Activated gamma-delta T cell treated with Interleukin-2 at 50 U/mL for 16 hours (primary cell): ENCODE measurements at regions not wholly inside any gene's neighbourhood (a gene's known extent, or its start where the extent isn't known, plus 50 kb on each side); places are given as distances from the start of the nearest gene placed in this dataset.

Source experiments
- DNase-seq: peaks from one replicate; pipeline ENCODE4 v3.0.0-alpha.2; 2020

DNA sequence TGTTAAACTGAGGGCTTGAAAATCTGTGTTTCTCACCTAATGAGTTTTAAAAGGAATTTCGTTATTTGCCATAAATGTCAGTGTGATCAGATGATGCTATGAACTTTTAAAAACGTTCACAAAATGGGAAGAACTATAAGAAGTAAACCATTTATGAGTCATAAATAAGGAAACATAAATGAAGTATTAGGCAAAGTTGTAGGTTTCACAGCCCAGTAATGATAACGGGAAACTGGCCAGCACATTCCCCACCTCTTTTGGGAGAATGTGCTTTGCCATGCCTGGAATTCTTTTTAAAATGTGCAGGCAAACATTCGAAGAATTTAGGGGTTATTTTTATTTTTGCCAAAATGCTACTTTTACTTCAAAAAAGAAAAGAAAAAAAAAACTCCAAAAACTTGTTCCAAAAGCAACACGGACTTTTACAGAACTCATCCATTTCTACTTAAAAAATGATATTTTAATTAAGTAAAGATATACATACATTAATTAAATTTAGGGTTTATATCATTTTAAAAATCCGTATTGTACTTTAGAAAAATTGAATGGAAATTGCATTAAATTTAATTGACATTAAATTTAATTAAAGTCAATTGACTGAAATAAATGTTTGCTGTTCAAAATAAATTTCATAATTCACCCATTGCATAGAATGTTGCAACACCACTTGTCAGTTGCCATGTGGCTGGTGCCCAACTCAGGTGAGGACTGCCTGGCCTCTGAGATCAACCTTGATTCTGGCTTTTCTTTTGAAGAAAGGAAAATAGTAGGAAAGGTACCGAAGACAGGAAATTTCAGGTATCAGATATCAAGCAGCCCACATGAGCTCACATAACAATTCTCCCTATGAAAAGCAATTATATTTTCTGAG lies 1198.5 kb downstream of the EFNB2 start:
- DNase-seq = no peak

DNA sequence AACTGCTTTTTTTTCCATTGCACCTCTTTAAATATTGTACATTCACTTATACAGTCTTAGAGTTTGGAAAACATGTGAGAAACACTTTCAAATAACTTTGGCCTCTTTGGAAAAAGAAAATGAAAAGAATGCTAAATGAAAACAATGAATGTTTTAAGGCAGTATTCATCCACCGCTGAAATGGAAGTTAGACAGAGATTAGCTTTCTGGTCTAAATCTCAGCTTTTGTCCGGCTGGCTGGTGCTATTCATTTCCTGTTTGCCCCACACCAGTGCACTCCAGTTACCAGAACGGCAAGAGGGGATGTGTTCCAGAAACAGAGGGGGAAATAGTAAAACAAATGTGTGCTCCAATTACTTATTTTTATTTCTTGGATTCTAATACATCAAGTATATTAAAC lies 1201.3 kb downstream of the EFNB2 start:
- no peak for DNase-seq

DNA sequence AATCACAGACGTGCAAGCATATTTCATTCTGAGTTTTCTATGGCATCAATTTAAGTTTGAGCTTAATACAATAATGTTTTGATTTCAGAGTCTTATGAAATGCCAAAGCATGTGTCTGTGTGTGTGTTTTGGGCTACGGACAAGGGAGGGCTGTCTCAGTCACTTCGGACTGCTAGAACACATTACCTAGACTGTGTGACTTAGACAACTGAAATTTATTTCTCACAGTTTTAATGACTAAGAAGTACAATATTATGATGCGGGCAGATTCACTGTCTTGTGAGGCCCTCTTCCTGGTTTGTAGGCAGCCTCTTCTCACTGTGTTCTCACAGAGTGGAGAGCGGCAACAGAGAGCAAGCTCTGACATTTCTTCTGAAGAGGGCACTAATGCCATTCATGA lies 1202.0 kb downstream of the EFNB2 start:
- DNase-seq = no peak

DNA sequence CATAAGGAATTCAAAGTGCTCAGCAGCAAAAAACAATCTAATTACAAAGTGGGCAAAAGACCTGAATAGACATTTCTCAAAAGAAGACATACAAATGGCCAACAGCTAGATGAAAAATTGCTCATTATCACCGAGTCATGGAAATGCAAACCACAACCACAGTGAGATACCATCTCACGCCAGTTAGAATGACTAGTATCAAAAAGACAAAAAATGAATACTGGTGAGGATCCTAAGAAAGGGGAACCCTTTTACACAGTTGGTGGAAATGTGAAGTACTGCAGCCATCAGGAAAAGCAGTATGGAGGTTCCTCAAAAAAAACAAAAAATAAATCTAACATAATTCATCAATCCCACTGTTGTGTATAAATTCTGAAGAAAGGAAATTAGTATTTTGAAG lies 1206.1 kb downstream of the EFNB2 start:
- no peak for DNase-seq

DNA sequence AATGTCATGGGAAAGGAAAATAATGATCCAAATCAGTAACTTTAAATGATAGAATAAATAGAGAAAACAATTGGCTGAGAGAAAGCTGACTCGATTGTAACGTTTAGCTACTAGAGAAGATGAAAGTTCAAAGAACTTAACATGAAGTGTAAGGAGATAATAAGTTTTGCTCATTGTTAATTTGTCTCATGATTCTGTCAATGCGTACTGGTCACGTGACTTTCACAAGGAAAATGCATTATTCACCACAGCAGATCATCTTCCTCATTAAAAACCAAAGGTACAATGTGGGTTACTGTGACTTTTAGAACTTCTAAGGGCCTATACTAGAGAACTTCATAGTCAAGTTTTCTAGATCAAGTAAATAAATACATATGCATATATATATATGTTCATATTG lies 1207.2 kb downstream of the EFNB2 start:
- DNase-seq = no peak

DNA sequence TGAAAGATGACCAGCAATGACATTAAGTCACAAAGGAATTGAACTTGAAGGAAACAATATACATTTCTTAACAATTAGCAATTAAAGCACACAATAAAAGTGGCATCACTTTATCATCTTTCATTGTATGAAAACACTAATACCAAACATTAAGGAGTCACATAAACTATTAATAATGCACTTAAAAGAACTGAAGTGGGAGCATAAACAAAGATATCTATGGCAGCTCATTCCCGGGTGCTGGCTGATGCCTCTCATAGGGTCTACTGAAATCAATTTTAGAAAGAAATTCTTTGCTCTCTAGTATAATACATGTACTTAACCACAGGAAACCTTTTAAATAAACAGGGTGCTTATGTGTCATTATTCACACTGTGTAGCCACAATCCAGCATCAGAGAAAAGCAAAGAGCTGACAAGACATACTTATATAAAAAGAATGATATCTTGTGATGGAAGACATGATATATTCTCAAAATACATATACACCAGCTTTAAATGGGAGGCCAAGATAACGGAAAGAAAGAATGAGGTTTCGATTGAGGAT lies 1207.8 kb downstream of the EFNB2 start:
- no peak for DNase-seq

DNA sequence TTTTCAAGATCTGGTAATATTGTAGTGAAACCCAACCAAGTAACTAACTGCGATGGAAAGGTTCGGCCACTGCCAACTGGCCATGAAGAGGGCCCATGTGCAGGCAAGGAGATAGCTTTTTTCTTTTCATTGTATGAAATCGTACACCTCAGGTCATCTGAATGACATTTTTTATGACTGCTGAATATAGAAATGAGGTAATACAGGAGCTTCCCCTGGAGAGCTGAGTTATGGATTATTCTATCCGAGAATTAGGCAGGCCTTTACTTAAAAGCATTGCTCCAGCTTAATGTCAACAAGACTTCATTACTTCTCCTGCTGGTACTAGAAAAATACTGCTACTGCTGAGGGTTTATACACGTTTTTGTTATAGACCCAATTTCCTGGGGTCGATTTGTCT lies 1215.6 kb downstream of the EFNB2 start:
- no peak for DNase-seq

DNA sequence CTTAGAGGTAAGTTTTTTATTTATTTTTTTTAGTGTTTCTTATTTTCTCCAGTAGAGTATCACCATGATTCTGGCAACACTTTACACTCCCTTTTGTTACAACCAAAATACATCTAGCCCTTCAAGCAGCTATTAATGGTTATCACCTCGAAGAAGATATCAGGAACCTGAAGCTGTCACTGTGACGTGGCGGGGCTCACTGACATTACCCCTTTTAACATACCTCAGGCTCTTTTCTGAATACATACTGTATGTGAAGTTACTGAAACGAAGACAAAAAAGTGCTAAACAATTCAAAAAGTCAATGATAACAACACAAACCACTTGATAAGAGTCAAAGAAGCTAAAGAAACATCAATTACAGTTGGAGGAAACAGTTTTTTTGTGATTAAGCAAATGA lies 1218.7 kb downstream of the EFNB2 start:
- DNase-seq = no peak

DNA sequence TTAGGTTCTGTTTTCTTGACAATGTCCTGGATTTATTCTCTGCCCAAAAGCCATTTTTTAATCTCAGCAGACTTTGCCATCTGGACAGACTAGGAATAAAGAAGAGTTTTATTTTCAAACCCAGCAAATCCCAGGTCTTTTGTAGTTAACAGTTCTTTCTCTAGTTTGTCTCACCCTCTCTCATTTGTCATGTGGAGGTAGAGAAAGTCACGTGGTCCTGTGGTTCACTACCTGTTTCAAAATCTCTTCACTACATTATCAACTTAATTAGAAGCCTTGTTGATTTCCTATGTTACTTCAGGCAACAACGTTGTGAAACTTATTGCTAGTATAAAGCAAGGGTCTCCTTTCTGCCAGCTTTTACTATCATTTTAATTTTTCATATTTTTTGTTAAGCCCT lies 1222.6 kb downstream of the EFNB2 start:
- no peak for DNase-seq

DNA sequence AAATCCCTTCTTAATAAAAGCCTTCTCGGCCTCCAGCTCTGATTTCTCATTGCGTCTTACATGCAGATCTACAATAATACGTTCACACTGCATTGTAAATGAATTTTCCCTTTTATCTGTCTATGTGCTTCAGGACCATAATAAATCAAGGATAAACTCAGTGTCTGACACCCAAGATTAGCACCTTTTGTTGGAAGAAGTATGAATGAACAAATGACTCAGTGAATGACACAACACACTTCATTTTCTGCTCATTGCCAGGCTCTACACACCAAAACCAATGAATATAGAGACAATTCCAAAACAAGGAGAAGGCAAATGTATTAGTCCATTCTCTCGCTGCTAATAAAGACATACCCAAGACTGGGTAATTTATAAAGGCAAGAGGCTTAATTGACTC lies 1224.4 kb downstream of the EFNB2 start:
- DNase-seq = no peak

DNA sequence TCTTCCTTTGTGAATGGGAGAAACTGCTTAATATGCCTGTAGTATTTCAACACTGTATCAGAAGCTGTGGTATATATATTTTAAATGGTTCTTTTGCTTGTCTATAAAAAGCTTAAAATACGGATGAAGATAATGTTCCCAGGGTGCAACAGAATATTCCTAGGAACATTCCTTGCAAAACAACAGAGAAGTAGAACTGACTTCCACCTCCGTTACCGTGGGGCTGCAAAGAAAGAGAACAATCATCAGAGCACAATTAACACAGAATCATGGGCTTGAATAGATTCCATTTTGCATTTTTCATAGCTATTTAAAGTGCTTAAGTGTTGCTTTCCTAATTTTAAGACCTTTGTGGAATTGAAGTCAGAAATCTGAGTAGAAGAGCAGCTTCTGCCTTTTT lies 1227.7 kb downstream of the EFNB2 start:
- DNase-seq = no peak

DNA sequence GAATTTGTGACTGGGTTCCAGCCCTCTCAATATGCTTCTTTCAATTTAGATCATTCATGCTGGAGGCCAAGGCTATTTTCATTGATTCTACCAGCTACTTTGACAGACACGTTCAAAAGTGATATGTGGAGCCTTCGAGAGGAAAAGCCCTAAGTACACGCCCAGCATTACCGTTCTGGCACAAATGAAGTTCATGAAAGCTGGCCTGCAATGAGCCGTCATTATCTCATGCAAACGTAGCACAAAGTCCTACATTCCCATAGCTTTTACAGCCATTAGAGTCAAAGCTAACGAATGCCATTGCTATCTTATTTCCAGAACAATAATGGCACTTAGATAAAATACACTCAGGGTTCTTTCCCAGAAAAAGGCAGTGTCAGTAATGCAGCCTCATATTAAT lies 1237.6 kb downstream of the EFNB2 start:
- no peak for DNase-seq

DNA sequence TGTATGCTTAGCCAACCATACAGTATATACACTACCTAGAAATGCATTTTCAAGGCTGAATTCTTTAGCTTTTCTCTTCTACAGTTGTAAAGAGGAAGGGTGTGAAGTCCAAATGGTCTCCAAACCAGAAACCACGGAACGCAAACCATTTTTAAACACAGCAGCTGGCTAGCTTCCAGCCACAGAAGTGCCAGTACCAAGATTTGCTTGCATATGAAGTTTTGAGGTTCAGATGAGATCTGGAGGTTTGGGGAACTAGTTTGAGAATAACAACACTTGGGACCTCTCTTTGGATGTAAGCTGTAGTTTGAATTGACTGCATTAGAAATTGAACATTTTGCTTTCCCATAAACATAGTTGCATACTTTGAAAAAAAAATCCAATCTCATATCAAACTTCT lies 1243.5 kb downstream of the EFNB2 start:
- no peak for DNase-seq

DNA sequence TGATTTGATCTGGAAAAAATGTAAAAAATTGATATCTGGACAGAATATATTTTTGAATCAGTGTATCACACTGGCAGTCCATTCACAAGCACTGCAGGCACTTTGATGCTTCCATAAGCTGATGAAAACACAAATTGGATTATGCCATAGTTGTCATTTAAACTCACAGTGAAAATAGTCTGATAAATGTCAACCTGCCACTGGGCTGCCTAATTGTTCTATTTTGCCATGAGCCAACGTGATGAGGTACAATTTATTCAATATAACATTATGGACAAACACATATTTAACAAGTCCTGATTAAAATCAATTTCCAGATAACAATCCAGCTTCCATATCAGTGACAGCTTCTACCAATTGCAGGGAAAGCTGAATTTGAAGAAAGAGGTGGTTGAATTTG lies 1244.9 kb downstream of the EFNB2 start:
- DNase-seq = no peak

DNA sequence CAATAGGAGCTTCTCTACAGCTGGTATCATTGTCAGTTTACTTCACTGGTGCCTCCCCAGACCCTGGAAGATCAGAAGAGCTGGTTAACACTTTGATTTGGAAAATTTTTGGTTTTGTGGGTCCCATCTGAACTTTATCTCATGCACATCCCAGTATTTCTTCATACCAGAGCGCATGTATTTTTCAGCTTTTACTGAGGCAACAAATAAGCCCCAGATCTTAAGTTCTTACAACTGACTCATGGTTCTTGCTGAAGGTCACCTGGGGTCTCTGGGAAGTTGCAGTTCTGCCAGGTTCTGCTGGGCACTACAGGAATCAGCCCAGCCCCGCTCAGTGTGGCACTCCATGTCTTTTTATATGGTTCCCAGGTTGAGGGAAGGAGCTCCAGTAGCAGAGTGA lies 1249.9 kb downstream of the EFNB2 start:
- no peak for DNase-seq

DNA sequence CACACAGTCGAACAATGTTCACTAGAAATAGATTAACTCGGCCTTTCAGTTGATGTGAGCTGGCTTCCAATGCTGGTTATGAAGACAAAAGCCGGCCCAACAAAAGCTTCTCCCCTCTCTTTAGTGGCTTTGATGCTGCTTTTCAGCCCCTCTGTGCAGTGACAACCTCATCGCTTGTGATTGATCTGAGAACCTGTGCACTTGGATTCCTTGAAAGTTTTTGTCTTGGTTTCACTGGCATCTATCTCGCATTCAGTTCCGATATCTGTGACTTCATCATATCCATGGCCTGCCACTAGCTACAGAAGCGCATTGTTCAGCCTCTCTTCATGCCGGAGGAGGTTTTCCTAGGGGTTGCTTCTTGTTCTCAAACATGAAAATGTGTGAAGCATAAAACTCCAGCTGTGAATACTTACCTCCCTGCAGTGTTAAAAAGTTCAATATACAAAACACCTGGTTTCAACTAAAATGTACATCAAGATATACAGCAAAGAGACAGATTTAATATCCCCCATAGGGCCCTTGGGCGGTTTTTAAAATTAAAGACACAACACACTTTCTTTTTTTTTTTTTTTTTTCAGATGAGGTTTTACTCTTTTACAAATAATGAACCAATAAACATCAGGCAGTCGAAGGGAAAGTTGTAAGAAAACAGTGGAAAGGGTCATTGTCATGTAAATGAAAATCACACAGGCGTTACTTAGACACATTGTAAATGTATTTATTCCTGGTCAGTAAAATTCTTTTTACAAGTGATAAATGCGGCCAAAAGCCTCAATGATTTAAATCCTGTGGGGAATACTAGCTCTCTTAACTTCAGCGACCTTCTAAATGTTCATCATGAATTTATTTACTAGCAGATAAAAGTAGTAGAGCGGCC lies 1252.8 kb downstream of the EFNB2 start:
- DNase-seq = no peak

DNA sequence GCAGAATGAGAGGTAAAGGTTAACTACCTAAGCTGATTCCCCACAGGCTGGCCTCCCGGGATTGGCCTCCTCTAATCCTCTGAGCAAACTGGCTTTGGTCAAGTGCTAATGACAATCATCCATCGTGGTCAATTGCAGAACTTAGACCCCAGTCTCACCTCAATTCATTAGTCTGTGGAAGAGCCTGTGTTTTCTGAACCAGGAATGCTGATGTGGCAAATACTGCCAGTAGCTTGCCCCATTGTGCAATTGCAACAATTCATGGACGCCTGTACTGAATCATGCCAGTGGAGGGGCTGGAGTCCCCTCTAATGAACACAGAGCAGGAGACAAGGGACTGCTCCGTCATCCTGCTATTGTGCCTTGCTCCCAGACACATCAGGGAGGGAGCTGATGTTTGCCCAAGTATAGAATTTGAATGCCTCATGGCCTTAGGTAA lies 1256.5 kb downstream of the EFNB2 start:
- no peak for DNase-seq

DNA sequence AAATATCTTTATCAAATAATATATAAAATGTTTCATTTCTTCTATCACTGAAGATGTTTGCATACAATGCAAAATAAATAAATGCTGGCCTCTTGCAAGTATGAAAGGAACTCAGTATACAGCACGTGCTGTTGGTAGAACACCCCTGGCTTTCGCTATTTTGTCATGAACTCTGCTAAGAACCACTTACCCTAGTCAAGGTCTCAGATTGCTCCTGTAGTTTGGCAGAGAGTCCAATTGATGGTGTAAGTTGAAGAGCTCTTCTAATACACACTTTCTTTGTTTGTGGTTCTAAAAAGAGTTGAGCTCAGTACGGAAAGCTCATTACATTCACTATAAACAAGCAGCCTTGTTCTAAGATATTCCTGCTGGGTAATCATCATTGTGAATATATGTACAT lies 1258.9 kb downstream of the EFNB2 start:
- no peak for DNase-seq

DNA sequence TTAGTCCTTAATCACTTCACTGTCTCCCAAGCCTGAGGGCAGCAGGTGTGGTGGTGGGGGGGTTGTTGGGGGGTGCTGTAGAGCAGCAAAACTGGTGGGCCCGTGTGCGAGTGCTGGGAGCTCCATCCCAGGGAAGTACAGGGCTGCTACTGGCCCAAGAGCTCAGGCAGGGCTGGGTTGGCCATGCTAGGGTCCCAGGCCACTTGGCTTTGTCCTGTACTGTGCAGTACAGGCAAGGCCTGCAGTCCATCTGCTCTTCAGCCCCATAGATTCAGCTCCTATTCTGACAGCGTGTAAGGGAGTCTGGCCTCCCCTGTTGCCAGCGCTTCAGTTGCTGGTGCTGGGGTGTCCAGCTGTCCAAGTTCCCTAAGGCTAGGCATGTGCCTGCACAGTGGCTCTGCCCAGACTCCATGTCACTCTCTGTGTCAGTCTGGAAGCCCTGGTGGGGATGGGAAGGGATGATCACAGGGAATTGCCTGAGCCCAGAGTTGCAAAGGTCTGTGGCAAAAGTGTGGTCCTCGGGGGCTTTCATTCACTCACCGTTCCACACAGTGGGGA lies 1261.7 kb downstream of the EFNB2 start:
- no peak for DNase-seq

DNA sequence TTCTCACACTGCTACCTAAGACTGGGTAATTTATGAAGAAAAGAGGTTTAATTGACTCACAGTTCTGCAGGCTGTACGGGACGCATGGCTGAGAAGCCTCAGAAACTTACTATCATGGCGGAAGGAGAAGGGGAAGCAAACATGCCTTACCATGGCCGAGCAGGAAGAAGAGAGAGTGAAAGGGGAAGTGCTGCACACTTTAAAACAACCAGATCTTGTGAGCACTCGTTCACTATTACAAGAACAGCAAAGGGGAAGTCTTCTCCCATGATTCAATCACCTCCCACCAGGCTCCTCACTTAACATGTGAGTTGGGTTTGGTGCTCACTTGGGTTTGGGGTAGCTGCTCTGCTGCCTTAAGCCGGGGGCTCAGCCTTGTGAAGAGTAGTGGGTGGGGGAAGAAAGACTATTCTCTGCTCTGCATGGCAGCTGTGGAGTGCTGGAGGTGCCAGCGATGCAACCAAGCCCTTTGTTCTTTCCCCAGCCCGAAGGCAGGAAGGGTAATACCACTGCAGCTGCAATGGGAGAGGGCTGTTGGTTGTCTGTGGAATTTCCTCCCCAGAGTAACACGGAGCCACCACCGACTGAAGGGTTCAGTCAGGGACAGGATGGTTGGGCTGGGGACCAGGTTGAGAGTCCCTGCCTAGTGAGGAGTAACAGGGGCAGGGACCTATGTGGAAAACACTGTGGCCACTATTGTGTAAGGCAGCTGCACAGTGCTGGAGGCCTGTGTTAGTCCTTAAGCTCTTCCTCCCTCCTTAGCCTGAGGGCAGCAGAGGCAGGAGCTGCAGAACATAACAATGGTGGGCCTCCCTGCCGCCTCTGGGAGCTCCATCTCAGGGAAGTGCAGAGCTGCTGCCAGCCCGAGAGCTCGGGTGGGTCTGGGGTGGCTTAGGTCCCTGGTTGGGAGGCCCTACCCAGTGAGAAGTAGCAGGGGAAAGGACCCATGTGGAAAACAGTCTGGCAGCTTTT lies 1262.5 kb downstream of the EFNB2 start:
- DNase-seq = no peak

DNA sequence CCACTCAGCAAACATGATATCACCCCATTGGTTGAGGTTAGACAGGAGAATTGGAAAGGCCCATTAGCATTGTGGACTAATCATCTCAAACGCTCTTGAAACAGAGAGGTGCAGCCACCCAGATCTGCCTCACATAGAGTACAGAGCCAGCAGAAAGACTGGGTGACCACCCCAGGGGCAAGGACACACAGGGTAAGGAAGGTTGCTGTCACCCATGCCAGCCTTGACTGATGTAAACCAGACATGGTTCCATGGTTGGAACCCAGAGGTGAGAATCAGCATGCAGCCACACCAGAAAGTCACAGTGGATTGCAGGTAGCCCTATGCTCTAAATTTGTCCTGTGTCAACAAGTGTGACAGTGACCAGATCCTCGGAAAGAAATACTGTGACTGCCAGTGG lies 1268.8 kb downstream of the EFNB2 start:
- no peak for DNase-seq

DNA sequence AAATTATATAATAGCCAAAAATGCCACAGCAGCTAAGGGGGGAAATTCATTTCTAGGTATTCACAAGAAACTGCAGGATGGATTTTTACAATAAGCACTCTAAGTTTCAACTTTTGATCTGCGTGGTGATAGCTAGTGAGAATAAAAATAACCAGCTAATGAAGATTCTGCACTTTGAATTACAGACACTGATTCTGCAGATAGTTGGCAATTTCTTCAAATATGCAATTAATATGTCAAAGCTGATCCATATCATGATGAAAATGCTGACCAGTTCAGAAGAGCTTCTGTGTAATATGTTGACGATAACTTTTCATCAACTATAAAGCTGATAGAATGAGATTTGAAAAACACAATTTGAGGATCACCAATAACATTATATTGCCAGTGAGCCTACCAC lies 1272.9 kb downstream of the EFNB2 start:
- no peak for DNase-seq
